Smooth muscle cell (in vitro differentiated cells): ENCODE measurements at regions not wholly inside any gene's neighbourhood (a gene's known extent, or its start where the extent isn't known, plus 50 kb on each side); places are given as distances from the start of the nearest gene placed in this dataset.

Experiments used
- DNase-seq: peaks from one replicate; lab custom pipeline; 2025; ENCODE audit not compliant: unreplicated experiment; lab: John Stamatoyannopoulos, UW
- H2AFZ ChIP-seq: fragments of 200-600 bp; sonication (generic); 2 replicates; pipeline ENCODE4 v1.6.0; 2016; ENCODE audit warnings: antibody characterized with exemption, low read depth, mild to moderate bottlenecking
- H3F3A ChIP-seq: fragments of 200-600 bp; sonication (generic); 2 replicates; pipeline ENCODE4 v1.6.0; 2017; ENCODE audit warnings: antibody characterized with exemption, low read depth
- H3K27ac ChIP-seq: fragments of 200-600 bp; sonication (generic); 2 replicates; pipeline ENCODE4 v1.5.1; 2016; ENCODE audit warnings: low read depth, mild to moderate bottlenecking
- H3K27me3 ChIP-seq: fragments of 200-600 bp; sonication (generic); 2 replicates; pipeline ENCODE4 v1.6.1; 2016; ENCODE audit warnings: low read depth, mild to moderate bottlenecking
- H3K36me3 ChIP-seq: fragments of 200-600 bp; sonication (generic); 2 replicates; pipeline ENCODE4 v1.5.1; 2016; ENCODE audit warnings: low read depth
- H3K4me1 ChIP-seq: fragments of 200-600 bp; sonication (generic); 2 replicates; pipeline ENCODE4 v1.5.1; 2016; ENCODE audit warnings: low read depth
- H3K4me2 ChIP-seq: fragments of 200-600 bp; sonication (generic); 2 replicates; pipeline ENCODE4 v1.6.0; 2016; ENCODE audit warnings: mild to moderate bottlenecking
- H3K4me3 ChIP-seq: fragments of 200-600 bp; sonication (generic); 2 replicates; pipeline ENCODE4 v1.5.1; 2016; ENCODE audit warnings: mild to moderate bottlenecking
- H3K79me2 ChIP-seq: fragments of 200-600 bp; sonication (generic); 2 replicates; pipeline ENCODE4 v1.6.0; 2016; ENCODE audit warnings: low read depth, mild to moderate bottlenecking
- H3K9ac ChIP-seq: fragments of 200-600 bp; sonication (generic); 2 replicates; pipeline ENCODE4 v1.6.0; 2016; ENCODE audit warnings: low read depth
- H3K9me3 ChIP-seq: fragments of 200-600 bp; sonication (generic); replicated peaks from 2 replicates; pipeline ENCODE4 v1.5.1; 2016; ENCODE audit warnings: low read depth
- H4K20me1 ChIP-seq: fragments of 200-600 bp; sonication (generic); 2 replicates; pipeline ENCODE4 v1.6.0; 2016; ENCODE audit warnings: low read depth
- WGBS: methylation state at CpG from one replicate; pipeline ENCODE4 v1.1.7; 2016; ENCODE audit warnings: low lambda C conversion rate; 5-methylcytosine and 5-hydroxymethylcytosine counted together
- TF ChIP-seq, protein P1 (sequence below): fragments of 200-600 bp; sonication (generic); IDR thresholded peaks from 2 replicates; pipeline ENCODE4 v1.5.1; 2017; ENCODE audit warnings: borderline replicate concordance, mild to moderate bottlenecking, antibody characterized with exemption; ENCODE audit not compliant: insufficient read depth, poor library complexity, severe bottlenecking

DNA sequence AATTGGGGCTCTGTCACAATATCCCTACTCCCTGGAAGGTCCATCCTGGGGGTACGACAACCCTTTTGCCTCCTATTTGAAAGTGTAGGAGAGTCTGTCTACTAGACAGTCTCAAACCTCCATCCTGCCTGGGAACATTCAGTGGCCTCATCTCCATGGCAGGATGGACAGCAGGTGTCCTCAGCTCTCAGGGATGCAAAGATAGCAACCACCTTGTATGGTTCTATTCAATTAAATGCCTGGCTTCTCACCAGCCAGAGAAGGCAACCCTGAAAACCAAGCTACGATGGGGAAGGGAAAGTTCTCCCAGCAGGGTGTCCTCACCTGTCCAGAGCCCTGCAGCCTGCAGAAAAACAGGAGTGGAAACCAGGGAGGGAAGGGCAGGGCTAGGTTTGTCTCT lies 164.9 kb downstream of the MIAT start:
- Histone ChIP-seq H3K9me3 (no peaks in the 10 kb centered on the region), H2AFZ (no peak overlapping the region), H4K20me1 (no peaks in the 10 kb centered on the region), H3K9ac (no peak overlapping the region), H3K79me2 (no peaks in the 10 kb centered on the region), H3K27ac (no peak overlapping the region), H3K4me2 (no peak overlapping the region), H3K4me3 (no peak overlapping the region), H3K27me3 (peaks cover 18% of the 10 kb centered on the region), H3K36me3 (no peaks in the 10 kb centered on the region), H3K4me1 (no peaks in the 10 kb centered on the region), H3F3A (no peaks in the 10 kb centered on the region)
- DNase-seq, result no peak
- TF ChIP-seq, protein P1, sequence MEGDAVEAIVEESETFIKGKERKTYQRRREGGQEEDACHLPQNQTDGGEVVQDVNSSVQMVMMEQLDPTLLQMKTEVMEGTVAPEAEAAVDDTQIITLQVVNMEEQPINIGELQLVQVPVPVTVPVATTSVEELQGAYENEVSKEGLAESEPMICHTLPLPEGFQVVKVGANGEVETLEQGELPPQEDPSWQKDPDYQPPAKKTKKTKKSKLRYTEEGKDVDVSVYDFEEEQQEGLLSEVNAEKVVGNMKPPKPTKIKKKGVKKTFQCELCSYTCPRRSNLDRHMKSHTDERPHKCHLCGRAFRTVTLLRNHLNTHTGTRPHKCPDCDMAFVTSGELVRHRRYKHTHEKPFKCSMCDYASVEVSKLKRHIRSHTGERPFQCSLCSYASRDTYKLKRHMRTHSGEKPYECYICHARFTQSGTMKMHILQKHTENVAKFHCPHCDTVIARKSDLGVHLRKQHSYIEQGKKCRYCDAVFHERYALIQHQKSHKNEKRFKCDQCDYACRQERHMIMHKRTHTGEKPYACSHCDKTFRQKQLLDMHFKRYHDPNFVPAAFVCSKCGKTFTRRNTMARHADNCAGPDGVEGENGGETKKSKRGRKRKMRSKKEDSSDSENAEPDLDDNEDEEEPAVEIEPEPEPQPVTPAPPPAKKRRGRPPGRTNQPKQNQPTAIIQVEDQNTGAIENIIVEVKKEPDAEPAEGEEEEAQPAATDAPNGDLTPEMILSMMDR, result no peak
- 74% methylated on average over 2 of the region's 2 CpGs for WGBS

DNA sequence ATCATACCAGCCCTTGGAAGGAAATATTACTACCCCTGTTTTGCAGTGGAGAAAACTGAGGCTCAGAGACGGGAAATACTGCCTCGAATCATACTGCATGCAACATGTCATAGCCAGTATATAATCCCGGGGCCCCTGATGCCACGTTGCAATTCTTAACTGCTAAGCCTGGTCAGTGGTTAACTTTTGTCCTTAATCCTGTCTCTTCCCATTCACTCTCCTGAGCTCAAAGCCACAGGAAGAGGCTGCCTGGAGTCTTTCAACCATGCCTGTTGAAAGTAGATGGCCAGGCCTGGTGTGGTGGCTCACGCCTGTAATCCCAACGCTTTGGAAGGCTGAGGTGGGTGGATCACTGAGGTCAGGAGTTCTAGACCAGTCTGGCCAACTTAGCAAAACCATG lies 166.6 kb downstream of the MIAT start:
- H3K27me3 ChIP-seq, result peaks cover 22% of the 10 kb centered on the region
- no peak overlapping the region for H2AFZ ChIP-seq
- DNase-seq, result no peak
- no peaks in the 10 kb centered on the region for H3K9me3 ChIP-seq
- no peak overlapping the region for H3K9ac ChIP-seq
- no peak overlapping the region for H3K4me3 ChIP-seq
- no peak overlapping the region for H3K4me2 ChIP-seq
- TF ChIP-seq, protein P1, result no peak
- no peaks in the 10 kb centered on the region for H4K20me1 ChIP-seq
- H3K27ac ChIP-seq, result no peak overlapping the region
- 27% methylated on average over 6 of the region's 6 CpGs for WGBS
- H3K79me2 ChIP-seq, result no peaks in the 10 kb centered on the region
- no peaks in the 10 kb centered on the region for H3K4me1 ChIP-seq
- no peaks in the 10 kb centered on the region for H3F3A ChIP-seq
- H3K36me3 ChIP-seq, result no peaks in the 10 kb centered on the region

DNA sequence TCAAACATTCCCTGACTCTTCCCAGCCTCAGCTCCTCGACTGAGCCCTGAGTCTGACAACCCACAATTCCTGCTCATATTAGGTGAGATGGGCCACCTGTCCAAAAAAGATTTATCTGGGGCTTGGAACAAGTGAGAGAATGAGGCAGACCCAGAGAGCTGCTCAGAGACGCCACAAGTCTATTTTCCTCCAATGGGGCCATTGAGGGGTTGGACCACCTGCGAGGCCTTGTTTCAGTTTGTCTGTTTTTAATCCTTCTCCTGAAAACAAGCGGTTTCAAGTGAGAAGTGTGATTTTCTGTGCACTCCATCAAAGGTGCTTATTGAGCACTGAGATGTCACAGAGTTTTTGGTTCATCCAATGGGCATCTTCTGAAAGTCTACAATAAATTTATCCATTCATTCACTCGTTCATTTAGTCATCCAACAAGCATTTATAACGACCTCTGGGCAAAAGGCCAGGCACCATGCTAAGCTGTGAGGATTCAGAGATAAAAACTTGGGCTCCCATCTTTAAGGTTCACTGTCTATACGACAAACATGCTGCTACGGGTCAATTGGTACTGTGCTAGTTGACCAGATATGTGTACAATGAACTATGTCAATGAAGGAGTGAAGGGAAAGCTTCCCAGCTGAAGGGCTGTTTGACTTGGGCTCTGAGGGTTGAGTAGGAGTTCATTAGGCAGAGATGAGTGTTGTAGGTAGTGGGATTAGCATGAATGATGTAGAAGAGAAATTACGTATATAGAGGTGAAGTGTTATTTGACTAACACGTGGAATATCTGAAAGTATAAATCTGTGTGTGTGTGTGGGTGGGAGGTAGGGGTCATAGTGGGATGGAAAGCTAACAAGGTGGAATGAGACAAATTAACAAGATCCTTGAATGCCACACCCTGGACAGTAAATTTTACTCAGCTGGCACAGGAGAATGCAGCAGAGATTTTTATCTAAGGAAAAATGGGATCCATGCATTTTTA lies 168.9 kb downstream of the MIAT start:
- H3K9ac ChIP-seq, result no peak overlapping the region
- DNase-seq, result no peak

More for the DNA sequence above, 168.9 kb downstream of the MIAT start:
- Histone ChIP-seq H3K9me3 (no peaks in the 10 kb centered on the region), H2AFZ (no peak overlapping the region), H3K27me3 (peaks cover 13% of the 10 kb centered on the region), H3K4me1 (no peaks in the 10 kb centered on the region), H3K4me3 (no peak overlapping the region), H3K79me2 (no peaks in the 10 kb centered on the region), H4K20me1 (no peaks in the 10 kb centered on the region), H3F3A (no peaks in the 10 kb centered on the region), H3K36me3 (no peaks in the 10 kb centered on the region), H3K4me2 (no peak overlapping the region), H3K27ac (no peak overlapping the region)
- 78% methylated on average over 10 of the region's 10 CpGs for WGBS
- TF ChIP-seq, protein P1, result no peak
